GM23338 (cell line): ENCODE measurements at regions not wholly inside any gene's neighbourhood (a gene's known extent, or its start where the extent isn't known, plus 50 kb on each side); places are given as distances from the start of the nearest gene placed in this dataset.

Source experiments
- ATAC-seq: fragments of 200-7000 bp; cut with Tn5 transposase; 3 replicates; pipeline ENCODE4 v1.9.1; 2020
- DNase-seq: peaks from one replicate; pipeline ENCODE4 v3.0.0-alpha.2; 2015; ENCODE audit warnings: low spot score
- H2AFZ ChIP-seq: fragments of 200-600 bp; sonication (generic); 2 replicates; pipeline ENCODE4 v1.8.0; 2016; ENCODE audit warnings: antibody characterized with exemption, mild to moderate bottlenecking, moderate library complexity
- H3F3A ChIP-seq: fragments of 200-600 bp; sonication (generic); replicated peaks from 2 replicates; pipeline ENCODE4 v1.8.0; 2017; ENCODE audit warnings: antibody characterized with exemption, mixed run types, low read depth
- H3K27ac ChIP-seq: fragments of 200-600 bp; sonication (generic); 2 replicates; pipeline ENCODE4 v1.6.1; 2016; ENCODE audit warnings: low read depth
- H3K27me3 ChIP-seq: fragments of 200-600 bp; sonication (generic); 2 replicates; pipeline ENCODE4 v1.8.0; 2016; ENCODE audit warnings: mild to moderate bottlenecking, mixed run types, moderate library complexity; ENCODE audit not compliant: insufficient read depth
- H3K36me3 ChIP-seq: fragments of 200-600 bp; sonication (generic); 2 replicates; pipeline ENCODE4 v1.8.0; 2016; ENCODE audit warnings: mild to moderate bottlenecking; ENCODE audit not compliant: insufficient read depth
- H3K4me1 ChIP-seq: fragments of 200-600 bp; sonication (generic); 2 replicates; pipeline ENCODE4 v1.8.0; 2016; ENCODE audit warnings: mild to moderate bottlenecking, moderate library complexity; ENCODE audit not compliant: insufficient read depth
- H3K4me2 ChIP-seq: fragments of 200-600 bp; sonication (generic); 2 replicates; pipeline ENCODE4 v1.7.1; 2017; ENCODE audit warnings: mixed run types
- H3K4me3 ChIP-seq: fragments of 200-600 bp; sonication (generic); 2 replicates; pipeline ENCODE4 v1.6.1; 2016; ENCODE audit warnings: mixed run types
- H3K79me2 ChIP-seq: fragments of 200-600 bp; sonication (generic); replicated peaks from 2 replicates; pipeline ENCODE4 v1.8.0; 2017; ENCODE audit warnings: mild to moderate bottlenecking; ENCODE audit not compliant: insufficient read depth
- H3K9me2 ChIP-seq: fragments of 200-600 bp; sonication (generic); 2 replicates; pipeline ENCODE4 v1.8.0; 2017; ENCODE audit not compliant: insufficient read depth
- H4K20me1 ChIP-seq: fragments of 200-600 bp; sonication (generic); replicated peaks from 2 replicates; pipeline ENCODE4 v1.8.0; 2017; ENCODE audit warnings: mild to moderate bottlenecking; ENCODE audit not compliant: insufficient read depth
- H3K27ac Mint-ChIP-seq: 2 replicates; pipeline ENCODE4 v1.8.0; 2020; ENCODE audit warnings: inconsistent platforms, mild to moderate bottlenecking, moderate library complexity, mixed read lengths
- H3K27me3 Mint-ChIP-seq: 3 replicates; pipeline ENCODE4 v1.8.0; 2022; ENCODE audit warnings: low read depth, mild to moderate bottlenecking, moderate library complexity, mixed read lengths, inconsistent platforms; ENCODE audit not compliant: insufficient read depth, poor library complexity
- H3K36me3 Mint-ChIP-seq: 3 replicates; pipeline ENCODE4 v1.8.0; 2021; ENCODE audit warnings: low read depth, mild to moderate bottlenecking, inconsistent platforms, moderate library complexity, mixed read lengths
- H3K4me1 Mint-ChIP-seq: 3 replicates; pipeline ENCODE4 v1.8.0; 2020; ENCODE audit warnings: mild to moderate bottlenecking, inconsistent platforms, mixed read lengths
- H3K4me3 Mint-ChIP-seq: 3 replicates; pipeline ENCODE4 v1.8.0; 2021; ENCODE audit warnings: moderate library complexity, mild to moderate bottlenecking, inconsistent platforms, mixed read lengths
- H3K9me3 Mint-ChIP-seq: 3 replicates; pipeline ENCODE4 v1.8.0; 2020; ENCODE audit warnings: moderate library complexity, mild to moderate bottlenecking, inconsistent platforms, mixed read lengths
- ETS1 ChIP-seq: IDR thresholded peaks from 2 replicates; pipeline ENCODE4 v1.6.1; 2016; ENCODE audit warnings: antibody characterized with exemption
- EZH2 ChIP-seq: fragments of 200-600 bp; sonication (generic); IDR thresholded peaks from one replicate; pipeline ENCODE4 v1.8.0; 2017; ENCODE audit warnings: antibody characterized with exemption, mild to moderate bottlenecking, low read depth; ENCODE audit not compliant: unreplicated experiment
- EZH2phosphoT487 ChIP-seq: fragments of 200-600 bp; sonication (generic); IDR thresholded peaks from one replicate; pipeline ENCODE4 v1.8.1; 2018; ENCODE audit warnings: antibody characterized with exemption; ENCODE audit not compliant: unreplicated experiment
- JUNB ChIP-seq: IDR thresholded peaks from one replicate; pipeline ENCODE4 v1.6.1; 2016; ENCODE audit warnings: antibody characterized with exemption; ENCODE audit not compliant: unreplicated experiment
- NANOG ChIP-seq: IDR thresholded peaks from 2 replicates; pipeline ENCODE4 v1.6.1; 2016; ENCODE audit warnings: antibody characterized with exemption, borderline replicate concordance
- POLR2AphosphoS5 ChIP-seq: IDR thresholded peaks from 2 replicates; pipeline ENCODE4 v1.6.1; 2016; ENCODE audit warnings: antibody characterized with exemption, low read depth
- STAT1 ChIP-seq: IDR thresholded peaks from one replicate; pipeline ENCODE4 v1.6.1; 2016; ENCODE audit warnings: antibody characterized with exemption; ENCODE audit not compliant: unreplicated experiment
- ZNF114 ChIP-seq: fragments of 250-450 bp; sonication (Bioruptor Pico); IDR thresholded peaks from 2 replicates; pipeline ENCODE4 v1.5.0; 2020; ENCODE audit warnings: mild to moderate bottlenecking, moderate library complexity
- ZNF331 ChIP-seq: fragments of 250-450 bp; sonication (Bioruptor Pico); IDR thresholded peaks from 2 replicates; pipeline ENCODE4 v1.5.0; 2020; ENCODE audit warnings: low read depth, mild to moderate bottlenecking, moderate library complexity
- TF ChIP-seq, protein P1 (sequence below): fragments of 250-450 bp; sonication (Bioruptor Pico); IDR thresholded peaks from 2 replicates; pipeline ENCODE4 v1.5.0; 2020; ENCODE audit warnings: mild to moderate bottlenecking, moderate library complexity
- TF ChIP-seq, protein P2 (sequence below): IDR thresholded peaks from one replicate; pipeline ENCODE4 v1.6.1; 2018; ENCODE audit warnings: antibody characterized with exemption; ENCODE audit not compliant: unreplicated experiment
- TF ChIP-seq, protein P3 (sequence below), 2 experiments: fragments of 200-600 bp in 1 of 2; sonication (generic) in 1 of 2; conservative IDR thresholded peaks; 2 replicates each; pipeline versions ENCODE4 v1.5.1 to v1.6.1; 2016 to 2017; ENCODE audit warnings: antibody characterized with exemption in 2 of 2, low read depth in 2 of 2, mild to moderate bottlenecking in 2 of 2, moderate library complexity in 1 of 2

GRCh38 chr2:16172324-16173175 lies 232.2 kb downstream of the MYCN start:
- Histone ChIP-seq H3K79me2 (no peaks in the 10 kb centered on the region), H3F3A (no peaks in the 10 kb centered on the region), H3K9me2 (no peaks in the 10 kb centered on the region), H3K27me3 (no peaks in the 10 kb centered on the region), H3K4me3 (no peak overlapping the region), H4K20me1 (no peaks in the 10 kb centered on the region), H3K27ac (no peak overlapping the region), H3K4me1 (peaks cover under 1% of the 10 kb centered on the region; the same call in 1 of the 2 replicates), H2AFZ (no peak overlapping the region), H3K36me3 (no peaks in the 10 kb centered on the region; the same call in 1 of the 2 replicates), H3K4me2 (no peak overlapping the region)
- no peaks in the 10 kb centered on the region for H3K36me3 Mint-ChIP-seq
- H3K27ac Mint-ChIP-seq, result no peak overlapping the region
- H3K27me3 Mint-ChIP-seq, result peaks cover 3% of the 10 kb centered on the region
- no peak for DNase-seq
- no peak overlapping the region for H3K4me3 Mint-ChIP-seq
- ATAC-seq, result no peak
- TF ChIP-seq EZH2phosphoT487, result no peak
- TF ChIP-seq, protein P1, sequence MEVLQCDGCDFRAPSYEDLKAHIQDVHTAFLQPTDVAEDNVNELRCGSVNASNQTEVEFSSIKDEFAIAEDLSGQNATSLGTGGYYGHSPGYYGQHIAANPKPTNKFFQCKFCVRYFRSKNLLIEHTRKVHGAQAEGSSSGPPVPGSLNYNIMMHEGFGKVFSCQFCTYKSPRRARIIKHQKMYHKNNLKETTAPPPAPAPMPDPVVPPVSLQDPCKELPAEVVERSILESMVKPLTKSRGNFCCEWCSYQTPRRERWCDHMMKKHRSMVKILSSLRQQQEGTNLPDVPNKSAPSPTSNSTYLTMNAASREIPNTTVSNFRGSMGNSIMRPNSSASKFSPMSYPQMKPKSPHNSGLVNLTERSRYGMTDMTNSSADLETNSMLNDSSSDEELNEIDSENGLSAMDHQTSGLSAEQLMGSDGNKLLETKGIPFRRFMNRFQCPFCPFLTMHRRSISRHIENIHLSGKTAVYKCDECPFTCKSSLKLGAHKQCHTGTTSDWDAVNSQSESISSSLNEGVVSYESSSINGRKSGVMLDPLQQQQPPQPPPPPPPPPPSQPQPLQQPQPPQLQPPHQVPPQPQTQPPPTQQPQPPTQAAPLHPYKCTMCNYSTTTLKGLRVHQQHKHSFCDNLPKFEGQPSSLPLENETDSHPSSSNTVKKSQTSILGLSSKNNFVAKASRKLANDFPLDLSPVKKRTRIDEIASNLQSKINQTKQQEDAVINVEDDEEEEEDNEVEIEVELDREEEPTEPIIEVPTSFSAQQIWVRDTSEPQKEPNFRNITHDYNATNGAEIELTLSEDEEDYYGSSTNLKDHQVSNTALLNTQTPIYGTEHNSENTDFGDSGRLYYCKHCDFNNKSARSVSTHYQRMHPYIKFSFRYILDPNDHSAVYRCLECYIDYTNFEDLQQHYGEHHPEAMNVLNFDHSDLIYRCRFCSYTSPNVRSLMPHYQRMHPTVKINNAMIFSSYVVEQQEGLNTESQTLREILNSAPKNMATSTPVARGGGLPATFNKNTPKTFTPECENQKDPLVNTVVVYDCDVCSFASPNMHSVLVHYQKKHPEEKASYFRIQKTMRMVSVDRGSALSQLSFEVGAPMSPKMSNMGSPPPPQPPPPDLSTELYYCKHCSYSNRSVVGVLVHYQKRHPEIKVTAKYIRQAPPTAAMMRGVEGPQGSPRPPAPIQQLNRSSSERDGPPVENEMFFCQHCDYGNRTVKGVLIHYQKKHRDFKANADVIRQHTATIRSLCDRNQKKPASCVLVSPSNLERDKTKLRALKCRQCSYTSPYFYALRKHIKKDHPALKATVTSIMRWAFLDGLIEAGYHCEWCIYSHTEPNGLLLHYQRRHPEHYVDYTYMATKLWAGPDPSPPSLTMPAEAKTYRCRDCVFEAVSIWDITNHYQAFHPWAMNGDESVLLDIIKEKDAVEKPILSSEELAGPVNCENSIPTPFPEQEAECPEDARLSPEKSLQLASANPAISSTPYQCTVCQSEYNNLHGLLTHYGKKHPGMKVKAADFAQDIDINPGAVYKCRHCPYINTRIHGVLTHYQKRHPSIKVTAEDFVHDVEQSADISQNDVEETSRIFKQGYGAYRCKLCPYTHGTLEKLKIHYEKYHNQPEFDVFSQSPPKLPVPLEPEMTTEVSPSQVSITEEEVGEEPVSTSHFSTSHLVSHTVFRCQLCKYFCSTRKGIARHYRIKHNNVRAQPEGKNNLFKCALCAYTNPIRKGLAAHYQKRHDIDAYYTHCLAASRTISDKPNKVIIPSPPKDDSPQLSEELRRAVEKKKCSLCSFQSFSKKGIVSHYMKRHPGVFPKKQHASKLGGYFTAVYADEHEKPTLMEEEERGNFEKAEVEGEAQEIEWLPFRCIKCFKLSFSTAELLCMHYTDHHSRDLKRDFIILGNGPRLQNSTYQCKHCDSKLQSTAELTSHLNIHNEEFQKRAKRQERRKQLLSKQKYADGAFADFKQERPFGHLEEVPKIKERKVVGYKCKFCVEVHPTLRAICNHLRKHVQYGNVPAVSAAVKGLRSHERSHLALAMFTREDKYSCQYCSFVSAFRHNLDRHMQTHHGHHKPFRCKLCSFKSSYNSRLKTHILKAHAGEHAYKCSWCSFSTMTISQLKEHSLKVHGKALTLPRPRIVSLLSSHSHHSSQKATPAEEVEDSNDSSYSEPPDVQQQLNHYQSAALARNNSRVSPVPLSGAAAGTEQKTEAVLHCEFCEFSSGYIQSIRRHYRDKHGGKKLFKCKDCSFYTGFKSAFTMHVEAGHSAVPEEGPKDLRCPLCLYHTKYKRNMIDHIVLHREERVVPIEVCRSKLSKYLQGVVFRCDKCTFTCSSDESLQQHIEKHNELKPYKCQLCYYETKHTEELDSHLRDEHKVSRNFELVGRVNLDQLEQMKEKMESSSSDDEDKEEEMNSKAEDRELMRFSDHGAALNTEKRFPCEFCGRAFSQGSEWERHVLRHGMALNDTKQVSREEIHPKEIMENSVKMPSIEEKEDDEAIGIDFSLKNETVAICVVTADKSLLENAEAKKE, result no peak
- TF ChIP-seq, protein P2, sequence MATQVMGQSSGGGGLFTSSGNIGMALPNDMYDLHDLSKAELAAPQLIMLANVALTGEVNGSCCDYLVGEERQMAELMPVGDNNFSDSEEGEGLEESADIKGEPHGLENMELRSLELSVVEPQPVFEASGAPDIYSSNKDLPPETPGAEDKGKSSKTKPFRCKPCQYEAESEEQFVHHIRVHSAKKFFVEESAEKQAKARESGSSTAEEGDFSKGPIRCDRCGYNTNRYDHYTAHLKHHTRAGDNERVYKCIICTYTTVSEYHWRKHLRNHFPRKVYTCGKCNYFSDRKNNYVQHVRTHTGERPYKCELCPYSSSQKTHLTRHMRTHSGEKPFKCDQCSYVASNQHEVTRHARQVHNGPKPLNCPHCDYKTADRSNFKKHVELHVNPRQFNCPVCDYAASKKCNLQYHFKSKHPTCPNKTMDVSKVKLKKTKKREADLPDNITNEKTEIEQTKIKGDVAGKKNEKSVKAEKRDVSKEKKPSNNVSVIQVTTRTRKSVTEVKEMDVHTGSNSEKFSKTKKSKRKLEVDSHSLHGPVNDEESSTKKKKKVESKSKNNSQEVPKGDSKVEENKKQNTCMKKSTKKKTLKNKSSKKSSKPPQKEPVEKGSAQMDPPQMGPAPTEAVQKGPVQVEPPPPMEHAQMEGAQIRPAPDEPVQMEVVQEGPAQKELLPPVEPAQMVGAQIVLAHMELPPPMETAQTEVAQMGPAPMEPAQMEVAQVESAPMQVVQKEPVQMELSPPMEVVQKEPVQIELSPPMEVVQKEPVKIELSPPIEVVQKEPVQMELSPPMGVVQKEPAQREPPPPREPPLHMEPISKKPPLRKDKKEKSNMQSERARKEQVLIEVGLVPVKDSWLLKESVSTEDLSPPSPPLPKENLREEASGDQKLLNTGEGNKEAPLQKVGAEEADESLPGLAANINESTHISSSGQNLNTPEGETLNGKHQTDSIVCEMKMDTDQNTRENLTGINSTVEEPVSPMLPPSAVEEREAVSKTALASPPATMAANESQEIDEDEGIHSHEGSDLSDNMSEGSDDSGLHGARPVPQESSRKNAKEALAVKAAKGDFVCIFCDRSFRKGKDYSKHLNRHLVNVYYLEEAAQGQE, result no peak
- TF ChIP-seq ZNF331, result no peak
- TF ChIP-seq EZH2, result no peak
- TF ChIP-seq, protein P3, sequence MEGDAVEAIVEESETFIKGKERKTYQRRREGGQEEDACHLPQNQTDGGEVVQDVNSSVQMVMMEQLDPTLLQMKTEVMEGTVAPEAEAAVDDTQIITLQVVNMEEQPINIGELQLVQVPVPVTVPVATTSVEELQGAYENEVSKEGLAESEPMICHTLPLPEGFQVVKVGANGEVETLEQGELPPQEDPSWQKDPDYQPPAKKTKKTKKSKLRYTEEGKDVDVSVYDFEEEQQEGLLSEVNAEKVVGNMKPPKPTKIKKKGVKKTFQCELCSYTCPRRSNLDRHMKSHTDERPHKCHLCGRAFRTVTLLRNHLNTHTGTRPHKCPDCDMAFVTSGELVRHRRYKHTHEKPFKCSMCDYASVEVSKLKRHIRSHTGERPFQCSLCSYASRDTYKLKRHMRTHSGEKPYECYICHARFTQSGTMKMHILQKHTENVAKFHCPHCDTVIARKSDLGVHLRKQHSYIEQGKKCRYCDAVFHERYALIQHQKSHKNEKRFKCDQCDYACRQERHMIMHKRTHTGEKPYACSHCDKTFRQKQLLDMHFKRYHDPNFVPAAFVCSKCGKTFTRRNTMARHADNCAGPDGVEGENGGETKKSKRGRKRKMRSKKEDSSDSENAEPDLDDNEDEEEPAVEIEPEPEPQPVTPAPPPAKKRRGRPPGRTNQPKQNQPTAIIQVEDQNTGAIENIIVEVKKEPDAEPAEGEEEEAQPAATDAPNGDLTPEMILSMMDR (conservative IDR thresholded peaks at IDR 0.05; ENCODE audit: low read depth in 2 of 2), result no peak
- no peak for TF ChIP-seq ETS1
- no peak for TF ChIP-seq STAT1
- no peak for TF ChIP-seq POLR2AphosphoS5
- no peak for TF ChIP-seq JUNB
- TF ChIP-seq ZNF114 (CRISPR knock-in tag), result no peak
- TF ChIP-seq NANOG, result no peak
- H3K4me1 Mint-ChIP-seq, result peaks cover 4% of the 10 kb centered on the region; the same call in 2 of the 3 replicates
- H3K9me3 Mint-ChIP-seq, result no peaks in the 10 kb centered on the region
